ENCODE measurements at regions not wholly inside any gene's neighbourhood (a gene's known extent, or its start where the extent isn't known, plus 50 kb on each side); places are given as distances from the start of the nearest gene placed in this dataset.
"Not testable (repeated sequence)": the region's sequence is repeated elsewhere in the genome, so short reads cannot be mapped to it uniquely, and the experiment has no call there.

GRCh38 chrX:26558719-26559386 is 342.9 kb downstream of the MAGEB5 start:
- TF ChIP-seq, protein P1, sequence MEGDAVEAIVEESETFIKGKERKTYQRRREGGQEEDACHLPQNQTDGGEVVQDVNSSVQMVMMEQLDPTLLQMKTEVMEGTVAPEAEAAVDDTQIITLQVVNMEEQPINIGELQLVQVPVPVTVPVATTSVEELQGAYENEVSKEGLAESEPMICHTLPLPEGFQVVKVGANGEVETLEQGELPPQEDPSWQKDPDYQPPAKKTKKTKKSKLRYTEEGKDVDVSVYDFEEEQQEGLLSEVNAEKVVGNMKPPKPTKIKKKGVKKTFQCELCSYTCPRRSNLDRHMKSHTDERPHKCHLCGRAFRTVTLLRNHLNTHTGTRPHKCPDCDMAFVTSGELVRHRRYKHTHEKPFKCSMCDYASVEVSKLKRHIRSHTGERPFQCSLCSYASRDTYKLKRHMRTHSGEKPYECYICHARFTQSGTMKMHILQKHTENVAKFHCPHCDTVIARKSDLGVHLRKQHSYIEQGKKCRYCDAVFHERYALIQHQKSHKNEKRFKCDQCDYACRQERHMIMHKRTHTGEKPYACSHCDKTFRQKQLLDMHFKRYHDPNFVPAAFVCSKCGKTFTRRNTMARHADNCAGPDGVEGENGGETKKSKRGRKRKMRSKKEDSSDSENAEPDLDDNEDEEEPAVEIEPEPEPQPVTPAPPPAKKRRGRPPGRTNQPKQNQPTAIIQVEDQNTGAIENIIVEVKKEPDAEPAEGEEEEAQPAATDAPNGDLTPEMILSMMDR (IDR thresholded peaks at IDR 0.05): no peak
- no peak for TF ChIP-seq POLR2A (IDR thresholded peaks at IDR 0.05)
- Histone ChIP-seq H3K4me1 (no peaks in the 10 kb centered on the region), H3K27ac (no peak overlapping the region), H3K9me3 (no peaks in the 10 kb centered on the region), H3K4me3 (no peak overlapping the region), H3K27me3 (no peaks in the 10 kb centered on the region), H3K36me3 (no peaks in the 10 kb centered on the region)
- DNase-seq: peak in 2 of 3 donors; percentile 11 to 33
- WGBS (ENCODE audit: insufficient coverage, low coverage, low lambda C conversion rate, missing lambda C conversion rate): 36% methylated on average over 6 of the region's 29 CpGs
- ATAC-seq: peak in 1 of 4 donors; percentile 34
- intact Hi-C loops (cut with DNase I): no loop called here

DNA sequence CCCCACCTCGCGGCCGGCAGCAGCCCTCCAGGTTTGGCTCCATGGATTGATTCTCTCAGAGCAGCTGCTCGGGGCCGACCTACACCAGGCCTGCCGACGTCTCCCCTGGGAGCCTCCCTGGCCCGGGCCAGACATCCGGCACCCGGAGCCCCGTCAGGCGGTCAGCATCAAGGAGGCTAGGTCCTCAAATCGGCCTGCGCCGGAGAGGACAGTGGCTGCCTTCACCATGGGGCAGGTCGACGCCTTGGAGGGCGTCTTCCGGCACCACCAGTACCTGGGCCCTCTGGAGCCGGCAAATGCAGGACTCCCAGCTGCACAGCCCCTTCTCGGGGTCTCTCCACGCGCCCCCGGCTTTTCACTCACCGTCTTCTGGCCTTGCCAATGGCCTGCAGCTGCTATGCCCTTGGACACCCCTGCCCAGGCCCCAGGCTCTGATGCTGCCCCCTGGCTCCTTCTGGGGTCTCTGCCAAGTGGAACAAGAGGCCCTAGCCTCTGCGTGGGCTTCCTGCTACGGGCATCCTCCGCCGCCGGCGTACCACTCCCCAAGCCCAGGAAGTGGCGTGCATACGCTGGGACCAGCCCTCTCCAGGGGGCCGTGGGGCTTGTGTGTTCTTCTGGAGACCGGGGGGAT is 341.8 kb downstream of the MAGEB5 start:
- 57% methylated on average over 3 of the region's 35 CpGs for WGBS (ENCODE audit: insufficient coverage, low coverage, low lambda C conversion rate, missing lambda C conversion rate)
- Histone ChIP-seq H3K27me3 (no peaks in the 10 kb centered on the region), H3K4me3 (no peak overlapping the region), H3K27ac (no peak overlapping the region), H3K4me1 (no peaks in the 10 kb centered on the region), H3K36me3 (no peaks in the 10 kb centered on the region), H3K9me3 (no peaks in the 10 kb centered on the region)
- no peak for TF ChIP-seq POLR2A (IDR thresholded peaks at IDR 0.05)
- TF ChIP-seq, protein P1 (IDR thresholded peaks at IDR 0.05): no peak
- DNase-seq: peak in 2 of 3 donors; percentile 14 to 49
- intact Hi-C loops (cut with DNase I): no loop called here
- peak in 1 of 4 donors; percentile 36 for ATAC-seq

GRCh38 chrX:26525768-26526167 is 309.8 kb downstream of the MAGEB5 start:
- intact Hi-C loops (cut with DNase I); DNase-seq; ATAC-seq: not testable (repeated sequence)

DNA sequence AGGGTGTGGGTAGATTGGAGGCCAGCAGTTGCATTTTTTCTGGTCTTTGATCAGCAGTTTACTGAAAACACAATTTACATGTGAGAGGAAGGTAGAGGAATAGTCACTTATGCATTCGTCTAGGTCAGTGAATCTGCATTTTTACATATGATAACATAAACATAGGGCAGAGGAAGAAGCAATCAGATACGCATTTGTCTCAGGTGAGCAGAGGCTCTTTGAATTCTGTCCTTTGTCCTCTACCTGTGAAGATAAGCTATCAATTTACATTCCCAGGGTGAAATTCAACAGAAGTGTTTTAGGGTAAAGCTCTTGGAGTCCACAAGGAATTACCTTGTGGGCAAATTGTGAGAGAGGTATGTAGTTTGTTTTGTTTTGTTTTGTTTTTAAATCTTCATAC is 306.5 kb downstream of the MAGEB5 start:
- ATAC-seq (no peak), DNase-seq (no peak)
- H3K27ac ChIP-seq: no peak overlapping the region
- no peaks in the 10 kb centered on the region for H3K36me3 ChIP-seq
- H3K9me3 ChIP-seq: no peaks in the 10 kb centered on the region
- H3K4me3 ChIP-seq: no peak overlapping the region
- TF ChIP-seq, protein P1 (IDR thresholded peaks at IDR 0.05): no peak
- no peak for TF ChIP-seq POLR2A (IDR thresholded peaks at IDR 0.05)
- 24% methylated on average over 2 of the region's 2 CpGs for whole genome bisulfite sequencing (ENCODE audit: insufficient coverage, low coverage, low lambda C conversion rate, missing lambda C conversion rate)
- intact Hi-C loops (cut with DNase I): no loop called here
- no peaks in the 10 kb centered on the region for H3K4me1 ChIP-seq
- H3K27me3 ChIP-seq: peaks cover 0 to 3% of the 10 kb centered on the region in 2 donors

More at GRCh38 chrX:26525768-26526167, 309.8 kb downstream of the MAGEB5 start:
- H3K36me3 ChIP-seq, H3K27ac ChIP-seq, H3K27me3 ChIP-seq, H3K4me1 ChIP-seq, H3K9me3 ChIP-seq, H3K4me3 ChIP-seq: not testable (repeated sequence)
- WGBS (ENCODE audit: insufficient coverage, low coverage, low lambda C conversion rate, missing lambda C conversion rate): 4% methylated on average over 7 of the region's 8 CpGs

- no peaks in the 10 kb centered on the region for H3K36me3 ChIP-seq
- TF ChIP-seq, protein P1 (IDR thresholded peaks at IDR 0.05): no peak
- no peak for TF ChIP-seq POLR2A (IDR thresholded peaks at IDR 0.05)
- H3K27ac ChIP-seq: no peak overlapping the region
- intact Hi-C loops (cut with DNase I): no loop called here
- ATAC-seq (no peak), DNase-seq (no peak)
- H3K4me3 ChIP-seq: no peak overlapping the region
- H3K4me1 ChIP-seq: no peaks in the 10 kb centered on the region
- WGBS (ENCODE audit: insufficient coverage, low coverage, low lambda C conversion rate, missing lambda C conversion rate): 47% methylated on average over 5 of the region's 5 CpGs
- H3K27me3 ChIP-seq: no peaks in the 10 kb centered on the region
- H3K9me3 ChIP-seq: no peaks in the 10 kb centered on the region
These were observed 295.8 kb downstream of the MAGEB5 start for GRCh38 chrX:26511589-26512363.
